HG03439 (cell line): ENCODE measurements at regions not wholly inside any gene's neighbourhood (a gene's known extent, or its start where the extent isn't known, plus 50 kb on each side); places are given as distances from the start of the nearest gene placed in this dataset.
"Not testable (repeated sequence)": the region's sequence is repeated elsewhere in the genome, so short reads cannot be mapped to it uniquely, and the experiment has no call there.

Experiments
- ATAC-seq: cut with Tn5 transposase; IDR thresholded peaks from one replicate; pipeline ENCODE4 v1.9.1; 2021; ENCODE audit warnings: mild to moderate bottlenecking, moderate library complexity; ENCODE audit not compliant: unreplicated experiment

DNA sequence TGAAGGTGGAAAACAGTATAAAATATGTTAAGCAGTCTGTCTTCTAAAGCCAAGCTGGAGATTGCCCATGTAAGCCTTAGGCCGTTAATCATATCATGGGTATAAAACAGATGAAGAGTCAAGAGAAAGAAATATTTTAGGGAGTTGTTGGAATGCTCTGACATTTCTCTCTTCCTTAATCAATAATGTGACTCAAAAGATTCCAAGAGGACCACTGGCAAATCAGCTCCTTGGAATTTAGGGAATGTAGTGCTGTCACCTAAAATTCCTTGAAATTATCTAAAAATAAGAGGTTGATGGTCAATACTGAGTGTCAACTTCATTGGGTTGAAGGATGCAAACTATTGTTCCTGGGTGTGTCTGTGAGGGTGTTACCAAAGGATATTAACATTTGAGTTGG, 525.9 kb downstream of the KCNA4 start:
- ATAC-seq, result no peak

DNA sequence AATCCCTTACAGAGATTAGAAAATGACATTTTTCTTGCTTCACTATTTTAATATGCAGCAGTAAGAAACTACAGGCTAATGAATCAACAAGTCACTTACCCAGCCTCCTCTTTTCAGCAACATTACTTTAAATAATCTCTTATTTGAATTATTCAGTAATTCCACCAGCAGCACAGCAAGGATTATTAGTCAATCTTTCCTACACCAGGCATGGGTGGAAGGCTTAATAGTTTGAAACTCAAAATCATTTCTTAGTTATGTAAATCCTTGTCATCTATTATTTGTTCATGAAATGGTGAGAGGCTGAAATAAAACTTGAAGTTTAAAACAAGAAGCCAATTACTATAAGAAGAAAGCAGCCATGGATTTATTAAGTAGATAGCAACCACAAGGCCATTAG, 530.5 kb downstream of the KCNA4 start:
- no peak for ATAC-seq

DNA sequence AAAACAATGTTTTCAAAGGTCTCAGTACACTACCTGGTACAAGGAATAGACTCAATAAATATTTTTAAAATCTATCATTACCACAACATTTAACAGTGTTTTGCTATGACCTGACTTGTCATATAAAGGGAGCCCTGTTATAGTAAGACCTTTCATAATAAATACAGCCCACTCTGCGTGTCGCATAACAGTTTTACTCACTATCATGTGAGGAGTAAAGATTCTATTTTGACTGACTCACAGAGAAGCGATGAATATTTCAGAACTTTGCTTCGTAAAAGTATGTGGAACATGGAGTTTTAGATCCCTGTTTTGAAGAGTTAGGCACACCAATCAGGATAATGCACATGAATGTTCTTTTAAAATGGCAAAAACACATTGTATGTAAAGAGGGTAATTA, 531.2 kb downstream of the KCNA4 start:
- no peak for ATAC-seq

DNA sequence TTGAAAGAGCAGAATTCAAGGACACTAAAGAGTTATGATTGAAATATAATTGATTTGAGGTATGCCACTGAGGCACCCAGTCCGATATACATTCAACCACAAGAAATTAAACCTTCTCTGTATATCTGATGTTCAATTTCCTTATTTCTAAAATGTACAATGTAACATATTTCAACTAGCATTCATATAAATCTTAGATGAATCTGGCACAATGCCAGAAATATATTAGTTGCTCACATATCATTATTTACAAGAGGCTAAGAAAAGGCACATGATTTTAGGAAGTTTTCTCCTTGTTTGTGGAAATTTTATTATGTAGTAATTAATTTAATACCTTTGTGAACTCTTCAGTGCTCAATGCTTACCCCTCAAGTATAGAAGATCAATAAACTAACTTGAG, 532.3 kb downstream of the KCNA4 start:
- ATAC-seq, result no peak

DNA sequence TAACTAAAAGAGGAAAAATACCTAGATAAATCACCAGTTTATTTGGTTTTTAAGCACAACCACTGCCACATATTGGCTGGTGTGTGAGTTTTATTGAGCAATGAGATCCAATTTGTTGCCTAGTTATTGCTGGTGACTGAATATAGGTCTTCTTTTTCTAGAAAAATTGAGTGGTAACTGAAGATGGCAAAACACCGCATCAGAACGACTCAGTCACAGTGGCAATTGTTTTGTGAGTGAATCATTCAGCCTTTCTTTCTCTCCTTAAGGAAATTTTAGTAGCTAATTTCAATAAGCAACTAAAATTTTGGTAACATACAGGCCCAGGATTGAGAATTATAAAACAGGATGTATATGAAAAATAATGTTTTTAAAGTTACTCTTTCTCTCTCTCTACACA, 533.0 kb downstream of the KCNA4 start:
- no peak for ATAC-seq

DNA sequence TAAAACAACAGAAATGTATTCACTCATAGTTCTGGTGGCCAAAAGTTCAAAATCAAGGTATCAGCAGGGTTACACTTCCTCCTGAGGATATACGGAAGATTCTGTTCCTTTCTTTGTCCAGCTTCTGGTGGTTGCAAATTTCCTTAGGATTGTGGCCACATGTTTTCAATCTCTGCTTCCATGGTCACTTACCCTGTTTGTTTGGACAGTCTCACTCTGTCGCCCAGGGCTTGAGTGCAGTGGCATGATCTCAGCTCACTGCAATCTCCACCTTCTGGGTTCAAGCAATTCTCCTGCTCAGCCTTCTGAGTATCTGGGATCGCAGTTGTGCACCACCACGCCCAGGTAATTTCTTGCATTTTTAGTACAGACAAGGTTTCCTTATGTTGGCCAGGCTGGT, 534.3 kb downstream of the KCNA4 start:
- ATAC-seq, result no peak

DNA sequence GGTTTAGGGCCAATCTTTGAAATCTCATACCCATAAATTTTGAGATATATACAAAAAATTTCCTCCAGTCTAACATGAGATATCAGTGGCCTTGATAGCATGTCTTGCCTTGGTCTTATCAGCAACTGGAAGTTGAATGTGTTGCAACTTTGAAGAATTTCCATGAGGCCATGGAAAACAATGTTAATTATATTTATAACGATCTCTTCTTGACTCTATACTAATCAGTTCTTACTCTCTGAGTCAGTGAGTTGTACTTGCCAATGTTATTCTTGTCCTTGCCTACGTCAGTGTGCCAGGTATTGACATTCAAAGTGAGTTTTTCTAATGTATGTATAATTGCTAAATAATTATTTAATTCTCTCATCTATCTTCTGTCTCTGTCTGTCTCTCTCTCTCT, 535.1 kb downstream of the KCNA4 start:
- ATAC-seq, result no peak

DNA sequence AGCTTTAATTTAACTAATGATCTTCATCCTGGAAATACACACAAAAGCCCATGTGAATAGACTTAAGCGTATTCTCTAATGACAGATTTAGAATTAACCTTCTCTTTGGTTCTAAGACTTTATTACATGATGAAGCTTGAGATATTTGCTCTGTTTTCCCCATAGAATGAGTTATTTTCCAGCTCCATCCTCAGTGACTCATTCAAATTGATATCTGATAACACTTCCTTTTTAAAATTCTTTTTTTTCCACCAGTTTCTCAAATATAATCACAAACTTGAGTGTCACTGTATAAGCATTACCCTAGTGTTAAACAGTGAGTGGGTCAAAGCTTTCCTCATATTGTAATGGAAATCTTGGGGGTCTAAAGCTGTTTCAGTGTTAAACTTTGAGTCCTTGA, 535.8 kb downstream of the KCNA4 start:
- no peak for ATAC-seq

DNA sequence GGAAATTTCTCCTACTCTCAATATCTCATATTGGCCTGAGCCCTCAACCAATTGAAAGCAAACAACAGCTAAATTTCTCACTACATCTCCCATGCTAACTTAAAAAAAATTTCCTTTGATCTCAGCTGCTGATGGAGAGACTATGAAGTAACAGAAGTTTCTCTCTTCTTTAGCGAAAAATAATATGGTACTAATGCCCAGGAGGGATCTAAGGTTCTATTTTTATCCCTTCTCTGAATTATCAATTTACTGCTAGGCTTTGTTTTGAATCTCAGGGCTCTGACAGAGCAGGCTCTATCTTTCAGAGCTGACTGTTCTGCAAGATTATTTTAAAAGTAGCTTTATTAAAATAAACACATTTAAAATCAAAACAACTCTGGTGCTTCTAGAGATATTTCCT, 558.6 kb downstream of the KCNA4 start:
- no peak for ATAC-seq

DNA sequence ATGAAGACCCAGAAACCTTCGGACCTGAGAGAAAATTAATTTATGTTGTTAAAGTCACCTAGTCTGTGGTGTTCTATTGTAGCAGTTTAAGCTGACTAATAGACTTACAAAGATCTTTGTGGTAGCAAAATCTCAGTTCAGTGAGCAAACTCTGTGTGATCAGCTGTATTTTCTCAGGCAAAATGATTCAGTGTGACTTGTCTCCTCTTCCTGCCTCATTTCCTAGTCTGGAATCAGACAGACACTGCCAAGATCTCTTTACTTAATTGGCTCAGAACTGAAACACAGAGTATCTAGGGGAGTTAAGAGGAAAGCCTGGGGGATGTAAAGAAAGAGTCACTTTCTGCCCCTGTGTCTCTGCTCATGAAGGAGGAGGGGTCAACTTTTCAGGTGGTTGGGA, 564.7 kb downstream of the KCNA4 start:
- no peak for ATAC-seq

DNA sequence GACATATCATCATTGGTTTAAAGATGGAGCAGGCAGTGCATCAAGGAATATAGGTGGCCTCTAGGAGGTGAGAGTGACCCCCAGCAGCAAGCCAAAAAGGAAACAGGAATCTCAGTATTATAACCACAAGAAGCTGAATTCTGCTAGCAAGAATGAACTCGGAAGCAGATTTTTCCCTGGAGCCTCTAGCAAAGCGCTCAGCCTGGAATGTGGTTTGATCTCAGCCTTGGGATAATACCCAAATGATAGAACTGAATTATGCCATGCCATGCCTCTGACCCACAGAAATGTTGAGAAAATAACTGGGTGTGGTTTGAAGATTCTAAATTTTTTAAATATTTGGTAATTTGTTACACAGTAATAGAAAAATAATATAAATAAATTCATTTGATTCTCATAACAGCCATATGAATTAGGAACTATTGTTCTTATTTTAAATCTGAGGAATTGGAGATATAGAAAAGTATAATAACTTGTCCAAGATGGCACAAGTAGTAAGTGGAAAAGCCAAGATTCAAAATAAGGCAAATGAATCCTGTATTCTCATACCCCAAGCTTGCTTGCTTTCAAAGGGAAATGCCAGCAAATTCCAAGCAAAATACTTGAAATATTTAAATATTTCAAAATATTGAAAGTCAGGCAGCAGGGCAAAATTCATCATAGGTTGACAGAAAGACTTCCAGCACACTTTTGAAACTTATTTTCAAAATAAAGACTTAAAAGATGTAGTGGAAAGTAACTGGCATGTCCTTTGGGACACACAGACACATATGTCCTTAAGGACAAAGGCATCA, 567.4 kb downstream of the KCNA4 start:
- ATAC-seq, result no peak

DNA sequence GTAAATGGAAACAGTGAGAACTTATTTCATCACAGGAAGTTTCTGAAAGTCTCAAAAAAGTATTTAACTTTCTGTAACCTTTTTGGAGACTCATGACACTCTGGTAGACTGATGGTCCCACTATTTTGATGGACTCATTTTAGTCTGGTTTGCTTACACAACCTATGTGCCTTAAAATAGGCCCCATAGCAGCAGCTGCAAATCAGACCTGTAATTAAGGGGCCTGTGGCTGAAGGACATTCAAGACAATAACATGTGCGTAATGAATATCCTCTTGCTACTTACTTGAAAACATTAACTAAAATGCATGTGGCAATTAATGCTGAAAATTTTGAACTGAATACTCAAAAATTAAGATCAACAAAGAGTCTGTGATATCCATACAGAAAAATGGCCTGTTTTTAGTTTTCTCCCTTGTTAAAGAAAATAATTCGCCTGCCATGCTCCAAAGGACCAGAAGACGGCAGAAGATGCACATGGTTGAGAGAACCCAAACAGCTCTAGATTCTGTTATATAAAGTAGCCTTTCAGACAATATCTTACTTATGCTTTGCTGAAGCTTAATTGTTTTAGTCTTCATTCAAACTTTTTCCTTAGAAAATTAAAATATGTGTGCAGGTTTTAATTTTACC, 568.5 kb downstream of the KCNA4 start:
- no peak for ATAC-seq

DNA sequence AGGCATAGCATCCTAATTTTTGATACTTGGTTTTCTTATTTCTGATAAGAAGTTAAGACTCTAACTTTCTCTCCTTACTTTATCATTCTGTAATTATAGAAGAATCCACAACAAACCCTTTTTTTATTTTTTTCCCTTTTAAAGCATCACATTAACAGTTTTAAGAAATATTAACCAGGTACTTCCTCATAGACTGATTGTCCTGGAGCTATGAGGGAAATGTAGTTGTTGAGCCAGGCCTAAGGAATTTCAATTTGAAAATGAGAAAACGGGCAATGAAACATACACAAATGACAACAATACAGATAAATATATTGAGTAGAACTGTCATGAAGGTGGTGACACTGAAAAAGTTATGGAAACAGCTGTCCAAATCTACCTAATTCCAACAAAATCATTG, 569.0 kb downstream of the KCNA4 start:
- no peak for ATAC-seq

DNA sequence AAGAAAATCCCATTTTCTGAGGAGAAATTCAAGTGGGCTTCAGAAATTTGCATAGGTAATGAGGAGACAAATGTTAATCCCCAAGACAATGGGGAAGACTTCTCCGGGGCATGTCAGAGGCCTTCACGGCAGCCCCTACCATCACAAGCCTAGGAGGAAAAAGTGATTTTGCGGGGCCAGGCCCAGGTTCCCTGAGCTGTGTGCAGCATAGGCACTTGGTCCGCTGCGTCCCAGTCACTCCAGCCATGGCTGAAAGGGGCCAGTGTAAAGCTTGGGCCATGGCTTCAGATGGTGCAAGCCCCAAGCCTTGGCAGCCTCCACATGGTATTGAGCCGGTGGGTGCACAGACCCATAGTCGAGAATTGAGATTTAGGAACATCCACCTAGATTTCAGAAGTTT, 570.7 kb downstream of the KCNA4 start:
- ATAC-seq, result no peak

DNA sequence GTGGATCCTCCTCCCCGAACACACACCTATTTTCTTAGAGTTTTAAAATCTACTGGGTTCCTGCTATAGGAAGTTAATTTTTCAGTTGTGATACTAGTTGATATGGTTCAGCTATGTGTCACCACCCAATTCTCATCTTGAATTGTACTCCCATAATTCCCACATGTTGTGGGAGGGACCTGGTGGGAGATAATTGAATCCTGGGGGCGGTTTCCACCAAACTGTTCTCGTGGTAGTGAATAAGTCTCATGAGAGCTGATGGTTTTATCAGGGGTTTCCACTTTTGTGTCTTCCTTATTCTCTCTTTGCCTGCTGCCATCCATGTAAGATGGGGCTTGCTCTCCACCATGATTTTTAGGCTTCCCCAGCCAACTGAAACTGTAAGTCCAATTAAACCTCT, 571.6 kb downstream of the KCNA4 start:
- not testable (repeated sequence) for ATAC-seq

DNA sequence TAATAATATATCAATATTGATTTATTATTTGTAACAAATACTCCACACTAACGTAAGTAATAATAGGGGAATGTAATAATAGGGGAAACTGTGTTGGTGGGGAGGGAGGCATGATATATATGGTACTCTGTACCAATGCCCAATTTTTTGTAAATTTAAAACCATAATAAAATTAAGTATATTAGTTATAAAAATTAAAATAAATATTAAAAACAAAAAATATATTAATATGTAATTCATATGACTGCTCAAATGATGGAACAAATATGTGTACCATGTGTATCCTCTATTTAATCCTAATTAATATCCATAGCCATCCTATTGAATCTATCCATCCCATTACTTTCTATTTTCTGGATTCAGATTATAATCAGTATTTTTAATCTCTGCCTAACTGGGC, 578.0 kb downstream of the KCNA4 start:
- ATAC-seq, result no peak

DNA sequence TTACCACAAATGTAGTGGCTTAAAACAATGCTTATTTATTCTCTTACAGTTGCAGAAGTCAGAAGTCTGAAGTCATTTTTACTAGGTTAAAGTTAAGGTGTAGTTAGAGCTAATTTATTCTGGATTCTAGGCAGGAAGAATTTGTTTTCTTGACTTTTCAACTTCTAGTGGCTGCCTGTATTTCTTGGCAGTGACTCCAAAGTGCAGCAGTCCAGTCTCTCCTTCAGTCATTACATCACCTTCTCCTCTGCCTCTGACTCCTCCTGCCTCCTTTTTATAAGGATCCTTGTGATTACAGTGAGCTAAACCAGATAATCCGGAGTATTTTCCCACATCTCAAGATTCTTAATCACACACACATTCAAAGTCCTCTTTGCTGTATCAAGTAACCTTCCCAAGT, 581.4 kb downstream of the KCNA4 start:
- ATAC-seq, result no peak

DNA sequence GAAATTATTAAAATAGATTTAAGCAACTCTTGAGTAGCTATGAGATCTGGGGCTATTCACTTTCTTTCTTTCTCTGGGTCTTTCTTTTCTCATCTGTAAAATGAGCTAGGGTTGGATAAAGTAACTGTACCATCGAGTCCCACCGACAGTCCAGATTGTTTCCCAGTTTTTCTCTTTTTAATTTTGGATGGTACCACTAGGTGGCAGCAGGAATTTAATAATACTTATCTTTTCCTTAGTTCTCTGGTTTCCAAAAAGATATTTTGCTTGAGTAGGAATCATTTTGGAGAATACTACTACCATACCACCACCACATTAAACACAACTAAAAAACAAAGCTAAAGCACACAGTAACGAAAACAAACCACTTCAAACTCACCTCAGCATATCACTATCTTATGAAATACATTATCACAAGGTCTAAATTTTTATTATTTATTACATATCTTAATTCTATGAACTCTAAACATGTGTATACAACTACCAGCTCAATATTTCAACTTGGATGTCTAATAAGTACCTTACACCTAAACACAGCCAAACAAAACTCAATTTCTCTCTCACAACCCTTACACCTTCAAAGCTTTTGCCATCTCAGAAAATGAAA, 584.0 kb downstream of the KCNA4 start:
- no peak for ATAC-seq

DNA sequence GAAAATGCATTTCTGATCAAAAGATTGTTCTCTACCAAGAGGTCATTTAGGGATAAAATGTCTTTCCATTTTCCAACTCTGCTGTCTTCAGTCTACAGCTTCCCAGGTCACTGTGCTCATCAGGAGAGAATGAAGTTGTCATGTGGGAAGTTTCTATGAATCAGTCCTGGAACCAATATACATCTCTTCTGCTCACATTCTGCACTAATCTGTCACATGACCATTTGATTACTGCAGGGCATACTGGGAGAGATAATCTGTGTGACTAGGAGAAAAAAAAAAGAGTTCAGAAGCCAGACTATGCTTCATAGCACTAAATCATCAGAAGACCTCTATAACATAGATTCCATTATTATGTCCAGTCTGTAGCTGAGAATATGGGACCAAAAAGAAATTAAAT, 611.5 kb downstream of the KCNA4 start:
- no peak for ATAC-seq

DNA sequence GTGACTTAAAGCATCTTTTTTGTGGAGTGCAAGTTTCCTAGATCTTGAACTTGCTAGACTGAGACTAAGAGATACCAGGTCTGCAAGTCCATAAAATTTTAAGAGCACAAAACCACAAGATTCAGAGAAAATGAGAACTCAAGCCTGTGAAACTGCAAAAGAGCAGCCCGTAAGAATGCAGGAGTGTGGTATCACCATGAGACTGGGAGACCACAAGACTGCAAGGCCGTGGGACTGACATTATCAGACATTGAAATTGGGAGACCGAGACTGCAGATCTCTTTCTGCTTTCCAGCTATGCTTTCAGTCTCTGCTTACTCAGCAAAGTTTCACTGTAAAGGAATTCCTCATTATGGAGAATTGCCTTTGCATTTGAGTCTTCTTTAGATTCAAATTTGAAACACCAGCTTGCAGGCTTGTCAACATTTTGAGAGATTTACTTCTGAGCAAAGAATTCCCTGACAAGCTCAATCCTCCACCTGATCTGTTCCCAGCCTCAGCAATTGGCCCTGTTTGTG, 621.2 kb downstream of the KCNA4 start:
- ATAC-seq, result no peak

DNA sequence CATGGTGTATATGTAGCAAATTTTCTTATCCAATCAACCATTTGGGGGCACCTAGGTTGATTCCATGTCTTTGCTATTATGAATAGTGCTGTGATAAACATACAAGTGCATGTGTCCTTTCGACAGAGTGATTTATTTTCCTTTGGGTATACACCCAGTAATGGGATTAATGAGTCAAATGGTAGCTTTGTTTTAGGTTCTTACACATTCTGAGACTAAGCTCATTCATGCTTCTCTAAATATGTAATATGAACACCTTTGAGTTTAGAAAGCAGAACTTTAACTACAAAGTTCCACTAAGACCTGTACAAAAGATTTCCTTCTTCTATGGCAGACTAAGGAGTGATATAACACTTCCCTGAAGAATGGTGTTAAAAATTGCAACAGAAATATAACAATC, 627.0 kb downstream of the KCNA4 start:
- ATAC-seq, result no peak

DNA sequence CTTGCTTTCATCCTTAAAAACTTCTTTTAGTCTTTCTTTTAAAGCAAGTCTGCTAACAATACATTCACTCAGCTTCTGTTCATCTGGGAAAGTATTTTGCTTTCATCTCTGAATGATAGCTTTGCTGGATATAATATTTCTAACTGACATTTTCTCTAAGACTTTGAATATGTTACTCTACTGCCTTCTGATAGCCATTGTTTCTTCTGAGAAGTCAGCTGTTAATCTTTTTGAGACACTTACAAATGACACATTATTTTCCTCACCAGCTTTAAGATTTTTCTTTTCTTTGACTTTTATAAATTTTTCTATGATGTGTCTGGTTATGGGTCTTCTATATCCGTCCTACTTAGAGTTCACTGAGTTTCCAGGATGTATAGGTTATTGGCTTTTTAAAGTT, 643.1 kb downstream of the KCNA4 start:
- ATAC-seq, result no peak
